CD4-positive, alpha-beta T cell (primary cell): ENCODE measurements at regions not wholly inside any gene's neighbourhood (a gene's known extent, or its start where the extent isn't known, plus 50 kb on each side); places are given as distances from the start of the nearest gene placed in this dataset.

Source experiments
- ATAC-seq: fragments of 200-7000 bp; cut with Tn5 transposase; one replicate; pipeline ENCODE4 v1.10.0; 2022; ENCODE audit warnings: mild to moderate bottlenecking; ENCODE audit not compliant: poor library complexity
- CTCF ChIA-PET: fragments of 350-600 bp; sonication (Branson Sonifier 250); formaldehyde crosslinking; loops from one replicate; lab custom pipeline; 2021; ENCODE audit warnings: antibody characterized with exemption, inconsistent platforms; lab: Charles Lee
- POLR2A ChIA-PET: fragments of 350-600 bp; sonication (Branson Sonifier 250); formaldehyde crosslinking; loops from one replicate; lab custom pipeline; 2021; ENCODE audit warnings: antibody characterized with exemption, inconsistent platforms; lab: Charles Lee
- DNase-seq, 14 experiments: peaks; one replicate each; pipeline ENCODE4 v3.0.0-alpha.2; 2013 to 2020; ENCODE audit warnings: mixed read lengths in 2 of 14
- H3K27ac ChIP-seq, 2 donors: one replicate each; pipeline versions ENCODE4 v1.5.1 to v1.7.0; 2013; ENCODE audit warnings: low read length in 2 of 2, low read depth in 1 of 2, mild to moderate bottlenecking in 1 of 2
- H3K27me3 ChIP-seq, 2 experiments: 1 replicate in 1 of 2; 2 replicates in 1 of 2; pipeline versions ENCODE4 v1.6.1 to v1.7.0; 2013; ENCODE audit warnings: low read length in 2 of 2, control low read depth in 1 of 2, mild to moderate bottlenecking in 1 of 2, moderate library complexity in 1 of 2; ENCODE audit not compliant: insufficient read depth in 2 of 2, control insufficient read depth in 1 of 2
- H3K36me3 ChIP-seq: one replicate; pipeline ENCODE4 v1.6.1; 2013; ENCODE audit warnings: low read length, control low read depth; ENCODE audit not compliant: insufficient read depth
- H3K4me1 ChIP-seq: one replicate; pipeline ENCODE4 v1.6.1; 2013; ENCODE audit warnings: low read length, control low read depth; ENCODE audit not compliant: insufficient read depth
- H3K4me3 ChIP-seq: one replicate; pipeline ENCODE4 v1.5.1; 2013; ENCODE audit warnings: mild to moderate bottlenecking, low read length, moderate library complexity
- H3K9me3 ChIP-seq, 2 experiments: 1 replicate in 1 of 2; 2 replicates in 1 of 2; pipeline versions ENCODE4 v1.6.1 to v1.7.0; 2013; ENCODE audit warnings: low read length in 2 of 2, mild to moderate bottlenecking in 2 of 2, control low read depth in 1 of 2, moderate library complexity in 1 of 2; ENCODE audit not compliant: control insufficient read depth in 1 of 2, insufficient read depth in 1 of 2
- H3K27ac Mint-ChIP-seq: one replicate; pipeline ENCODE4 v1.8.0; 2020; ENCODE audit warnings: mixed read lengths
- H3K27me3 Mint-ChIP-seq: one replicate; pipeline ENCODE4 v1.8.0; 2021; ENCODE audit warnings: mixed read lengths
- H3K36me3 Mint-ChIP-seq: one replicate; pipeline ENCODE4 v1.8.0; 2021; ENCODE audit warnings: low read depth, mixed read lengths
- H3K4me1 Mint-ChIP-seq: one replicate; pipeline ENCODE4 v1.8.0; 2021; ENCODE audit warnings: low read depth, mixed read lengths
- H3K4me3 Mint-ChIP-seq: one replicate; pipeline ENCODE4 v1.8.0; 2020; ENCODE audit warnings: mild to moderate bottlenecking, mixed read lengths
- H3K9me3 Mint-ChIP-seq: one replicate; pipeline ENCODE4 v1.8.0; 2020; ENCODE audit warnings: mixed read lengths
- intact Hi-C, 2 experiments: fragments of 100-400 bp; cut with DNase I in 1 of 2; cut with micrococcal nuclease in 1 of 2; formaldehyde crosslinking; loops; one replicate each; pipeline versions ENCODE4 v1.15.1 to v1.9.0; 2023 to 2025; cut with DNase I, micrococcal nuclease
- TF ChIP-seq, protein P1 (sequence below): fragments of 200-600 bp; IDR thresholded peaks from one replicate; pipeline ENCODE4 v1.8.0; 2022; ENCODE audit warnings: antibody characterized with exemption, mild to moderate bottlenecking

GRCh38 chr5:9690751-9691150 is 60.6 kb upstream of the TAS2R1 start:
- no peak for DNase-seq
- Histone ChIP-seq H3K4me3 (no peak overlapping the region), H3K36me3 (no peaks in the 10 kb centered on the region), H3K9me3 (peaks cover 6 to 12% of the 10 kb centered on the region in 2 experiments), H3K27ac (no peak overlapping the region), H3K4me1 (no peaks in the 10 kb centered on the region), H3K27me3 (no peaks in the 10 kb centered on the region)
- Mint-ChIP-seq H3K9me3 (peaks cover 2% of the 10 kb centered on the region), H3K4me1 (no peaks in the 10 kb centered on the region), H3K27ac (no peak overlapping the region), H3K36me3 (no peaks in the 10 kb centered on the region), H3K4me3 (no peak overlapping the region), H3K27me3 (no peaks in the 10 kb centered on the region)
- TF ChIP-seq, protein P1, sequence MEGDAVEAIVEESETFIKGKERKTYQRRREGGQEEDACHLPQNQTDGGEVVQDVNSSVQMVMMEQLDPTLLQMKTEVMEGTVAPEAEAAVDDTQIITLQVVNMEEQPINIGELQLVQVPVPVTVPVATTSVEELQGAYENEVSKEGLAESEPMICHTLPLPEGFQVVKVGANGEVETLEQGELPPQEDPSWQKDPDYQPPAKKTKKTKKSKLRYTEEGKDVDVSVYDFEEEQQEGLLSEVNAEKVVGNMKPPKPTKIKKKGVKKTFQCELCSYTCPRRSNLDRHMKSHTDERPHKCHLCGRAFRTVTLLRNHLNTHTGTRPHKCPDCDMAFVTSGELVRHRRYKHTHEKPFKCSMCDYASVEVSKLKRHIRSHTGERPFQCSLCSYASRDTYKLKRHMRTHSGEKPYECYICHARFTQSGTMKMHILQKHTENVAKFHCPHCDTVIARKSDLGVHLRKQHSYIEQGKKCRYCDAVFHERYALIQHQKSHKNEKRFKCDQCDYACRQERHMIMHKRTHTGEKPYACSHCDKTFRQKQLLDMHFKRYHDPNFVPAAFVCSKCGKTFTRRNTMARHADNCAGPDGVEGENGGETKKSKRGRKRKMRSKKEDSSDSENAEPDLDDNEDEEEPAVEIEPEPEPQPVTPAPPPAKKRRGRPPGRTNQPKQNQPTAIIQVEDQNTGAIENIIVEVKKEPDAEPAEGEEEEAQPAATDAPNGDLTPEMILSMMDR: no peak
- intact Hi-C loops: no loop called here
- ATAC-seq: no peak
- ChIA-PET POLR2A (no interaction called here), CTCF (no interaction called here)

- no peak overlapping the region for H3K27ac Mint-ChIP-seq
- no peak for ATAC-seq
- Histone ChIP-seq H3K4me1 (no peaks in the 10 kb centered on the region), H3K36me3 (no peaks in the 10 kb centered on the region), H3K27me3 (no peaks in the 10 kb centered on the region), H3K27ac (no peak overlapping the region), H3K9me3 (peaks cover 0 to 8% of the 10 kb centered on the region in 2 experiments), H3K4me3 (no peak overlapping the region)
- no peak overlapping the region for H3K4me3 Mint-ChIP-seq
- H3K9me3 Mint-ChIP-seq: no peaks in the 10 kb centered on the region
- no peaks in the 10 kb centered on the region for H3K36me3 Mint-ChIP-seq
- H3K27me3 Mint-ChIP-seq: no peaks in the 10 kb centered on the region
- intact Hi-C loops: no loop called here
- POLR2A ChIA-PET: no interaction called here
- CTCF ChIA-PET: no interaction called here
- DNase-seq: no peak
- TF ChIP-seq, protein P1: no peak
- H3K4me1 Mint-ChIP-seq: no peaks in the 10 kb centered on the region
Measured at GRCh38 chr5:9686216-9686615, 56.1 kb upstream of the TAS2R1 start.

DNA sequence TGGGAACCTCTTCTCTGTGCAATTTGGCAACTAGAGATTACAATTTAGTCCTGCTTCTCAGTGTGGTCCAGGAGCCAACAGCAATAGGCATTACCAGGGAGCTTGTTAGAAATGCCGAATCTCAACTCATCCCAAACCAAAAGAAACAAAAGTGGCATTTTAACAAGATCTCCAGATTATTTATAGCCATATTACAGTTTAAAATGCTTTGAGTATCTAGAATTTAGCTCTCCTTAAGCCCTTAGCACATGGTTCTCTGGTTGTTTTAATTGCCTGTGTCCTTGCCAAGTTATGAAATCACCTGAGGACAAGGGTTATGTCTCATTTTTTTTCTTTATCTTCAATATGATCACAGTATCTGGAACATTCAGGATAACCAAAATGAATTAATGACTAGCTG is 51.6 kb upstream of the TAS2R1 start:
- Histone ChIP-seq H3K36me3 (no peaks in the 10 kb centered on the region), H3K9me3 (no peaks in the 10 kb centered on the region), H3K27me3 (no peaks in the 10 kb centered on the region), H3K27ac (no peak overlapping the region), H3K4me3 (no peak overlapping the region), H3K4me1 (no peaks in the 10 kb centered on the region)
- TF ChIP-seq, protein P1: no peak
- intact Hi-C loops: no loop called here
- Mint-ChIP-seq H3K36me3 (no peaks in the 10 kb centered on the region), H3K4me3 (no peak overlapping the region), H3K27me3 (no peaks in the 10 kb centered on the region), H3K4me1 (no peaks in the 10 kb centered on the region), H3K27ac (no peak overlapping the region), H3K9me3 (peaks cover 6% of the 10 kb centered on the region)
- ChIA-PET POLR2A (no interaction called here), CTCF (no interaction called here)
- ATAC-seq (no peak), DNase-seq (no peak)
